Adrenal gland (tissue), 9 donors: ENCODE measurements at regions not wholly inside any gene's neighbourhood (a gene's known extent, or its start where the extent isn't known, plus 50 kb on each side); places are given as distances from the start of the nearest gene placed in this dataset.
A peak's percentile ranks its signal among the peaks of the same experiment; 100 is the strongest.

Experiments
- DNase-seq, 7 donors: peaks; one replicate each; pipeline ENCODE4 v3.0.0-alpha.2; 2019 to 2020
- H3K27ac ChIP-seq, 5 donors: fragments of 200-600 bp; sonication (generic) in 4 of 5; 1 replicate in 3 of 5; 2 replicates in 2 of 5; pipeline versions ENCODE4 v1.5.1 to v1.8.0; 2016 to 2020; ENCODE audit warnings: mild to moderate bottlenecking in 1 of 5
- H3K27me3 ChIP-seq: fragments of 200-600 bp; 2 replicates; pipeline ENCODE4 v1.8.0; 2021
- H3K36me3 ChIP-seq, 2 donors: fragments of 200-600 bp; replicated peaks in 1 of 2; 1 replicate in 1 of 2; 2 replicates in 1 of 2; pipeline versions ENCODE4 v1.5.1 to v1.8.0; 2018 to 2022
- H3K4me1 ChIP-seq, 2 donors: fragments of 200-600 bp; replicated peaks in 1 of 2; 1 replicate in 1 of 2; 2 replicates in 1 of 2; pipeline versions ENCODE4 v1.5.1 to v1.8.0; 2018 to 2021
- H3K4me3 ChIP-seq, 4 donors: fragments of 200-600 bp; sonication (generic) in 3 of 4; one replicate each; pipeline ENCODE4 v1.5.1; 2016 to 2018
- H3K9me3 ChIP-seq, 3 donors: fragments of 200-600 bp; sonication (generic) in 1 of 3; replicated peaks in 1 of 3; 1 replicate in 2 of 3; 2 replicates in 1 of 3; pipeline versions ENCODE4 v1.5.1 to v1.8.0; 2016 to 2021
- CTCF ChIP-seq, 6 experiments: fragments of 450-650 bp in 4 of 6; fragments of 200-600 bp in 2 of 6; sonication (generic) in 1 of 6; IDR thresholded peaks; 1 replicate in 5 of 6; 2 replicates in 1 of 6; pipeline versions ENCODE4 v1.5.1 to v1.8.0; 2016 to 2021; ENCODE audit warnings: antibody characterized with exemption in 6 of 6, mild to moderate bottlenecking in 2 of 6, moderate library complexity in 1 of 6
- POLR2A ChIP-seq, 2 donors: fragments of 450-650 bp; IDR thresholded peaks; one replicate each; pipeline ENCODE4 v1.6.1; 2017; ENCODE audit warnings: antibody characterized with exemption in 2 of 2, mild to moderate bottlenecking in 2 of 2, moderate library complexity in 1 of 2
- WGBS, 4 donors: extraction: QIAGEN DNeasy Blood & Tissue Kit in 2 of 4; methylation state at CpG; one replicate each; pipeline versions ENCODE4 v1.1.5 to v1.1.7; 2013 to 2017; 5-methylcytosine and 5-hydroxymethylcytosine counted together
- intact Hi-C, 2 donors: fragments of 100-400 bp; cut with DNase I; formaldehyde crosslinking; loops; one replicate each; pipeline versions ENCODE4 v1.14.1 to v1.15.0; 2022 to 2023
- donor health status: healthy with polysubstance abuse.
- donor health status: Bipolar disorder and iron deficiency.
- donor health status: DM: yes; HTN: yes; CAD: no.
- donor health status: DM: no; HTN: no; CAD: no.
- donor health status: DM: no; HTN: no; CAD: no.

- no peaks in the 10 kb centered on the region for H3K36me3 ChIP-seq
- H3K9me3 ChIP-seq: no peaks in the 10 kb centered on the region
- H3K27ac ChIP-seq: peak overlapping the region in 1 of 5 donors; percentile 42
- H3K4me1 ChIP-seq: no peaks in the 10 kb centered on the region
- intact Hi-C loops: no loop called here
- no peak for DNase-seq
- H3K4me3 ChIP-seq: no peak overlapping the region
- WGBS, 4 donors: 70 to 93% (median 89%) methylated on average over 2 of the region's 2 CpGs
- no peak for TF ChIP-seq CTCF (IDR thresholded peaks at IDR 0.05)
- no peaks in the 10 kb centered on the region for H3K27me3 ChIP-seq
Observed at GRCh38 chr17:77728474-77728795, 230.1 kb upstream of the TNRC6C start.

DNA sequence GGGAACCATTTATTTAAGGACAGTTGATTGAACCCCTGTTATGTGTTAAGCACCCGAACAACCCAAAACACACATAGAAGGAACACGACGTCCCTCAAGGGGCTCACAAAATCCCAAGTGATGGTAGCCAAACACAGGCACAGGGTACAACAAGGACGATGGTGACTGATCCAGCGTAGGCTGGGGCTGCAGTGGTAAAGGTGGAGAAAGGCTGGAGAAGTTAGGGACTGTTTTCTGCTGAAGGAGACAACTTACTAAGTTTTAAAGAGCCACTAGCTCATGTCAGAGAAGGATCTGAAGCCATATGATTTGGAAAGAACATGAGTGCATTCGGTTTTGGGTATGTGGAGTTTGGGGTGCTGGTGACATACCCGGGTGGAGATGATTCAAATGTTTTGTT, 229.6 kb upstream of the TNRC6C start:
- peak in 1 of 7 donors; percentile 9 for DNase-seq
- no peak overlapping the region for H3K27ac ChIP-seq

DNA sequence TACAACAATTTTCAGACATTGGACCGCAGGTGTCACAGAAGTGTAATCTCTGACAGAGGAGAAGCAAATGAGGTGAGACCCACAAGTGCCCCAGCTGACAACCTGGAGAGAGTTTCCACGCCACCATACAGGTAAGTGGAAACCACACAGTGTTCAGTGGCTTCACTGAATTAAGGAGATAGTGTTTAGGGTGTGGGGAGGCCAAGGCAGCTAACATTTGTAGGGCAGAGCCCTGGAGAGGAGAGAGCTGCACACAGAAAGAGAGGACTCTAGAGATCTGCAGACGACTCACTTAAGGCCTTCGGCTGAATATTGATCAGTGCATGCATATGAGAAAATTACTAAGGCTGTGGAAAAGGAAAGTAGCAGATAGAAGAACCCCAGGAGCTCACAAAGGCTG, 228.9 kb upstream of the TNRC6C start:
- intact Hi-C loops: no loop called here
- Histone ChIP-seq H3K27me3 (no peaks in the 10 kb centered on the region), H3K27ac (no peak overlapping the region), H3K36me3 (no peaks in the 10 kb centered on the region), H3K4me1 (peaks cover 0 to 8% of the 10 kb centered on the region in 2 donors), H3K9me3 (no peaks in the 10 kb centered on the region), H3K4me3 (no peak overlapping the region)
- no peak for TF ChIP-seq POLR2A (IDR thresholded peaks at IDR 0.05)
- no peak for TF ChIP-seq CTCF (IDR thresholded peaks at IDR 0.05)
- DNase-seq: peak in 1 of 7 donors; percentile 11
- WGBS, 4 donors: 83 to 90% (median 83%) methylated on average over 4 of the region's 4 CpGs

More for the DNA sequence above, 229.6 kb upstream of the TNRC6C start:
- H3K27me3 ChIP-seq: no peaks in the 10 kb centered on the region
- TF ChIP-seq POLR2A (IDR thresholded peaks at IDR 0.05) (no peak), CTCF (IDR thresholded peaks at IDR 0.05) (no peak)
- H3K4me1 ChIP-seq: peaks cover 0 to under 1% of the 10 kb centered on the region in 2 donors
- WGBS, 4 donors: 82 to 90% (median 84%) methylated on average over 7 of the region's 7 CpGs
- H3K36me3 ChIP-seq: no peaks in the 10 kb centered on the region
- intact Hi-C loops: no loop called here
- no peak overlapping the region for H3K4me3 ChIP-seq
- no peaks in the 10 kb centered on the region for H3K9me3 ChIP-seq

DNA sequence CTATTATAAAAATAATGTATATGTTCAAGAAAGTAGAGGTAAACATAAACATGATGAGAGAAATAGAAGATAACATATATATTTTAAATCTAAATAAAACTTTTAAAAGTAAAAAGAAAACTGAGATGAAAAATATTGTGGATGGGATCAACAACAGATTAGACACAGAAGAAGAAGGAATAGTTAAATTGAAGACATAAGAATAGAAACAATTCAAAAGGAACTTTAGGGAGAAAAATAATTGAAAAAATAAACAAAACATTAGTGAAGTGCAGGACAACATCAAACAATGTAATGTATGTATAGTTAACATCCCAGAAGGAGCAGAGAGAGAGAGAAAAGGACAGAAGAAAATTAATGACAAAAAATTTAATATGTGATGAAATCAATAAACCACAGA, 228.1 kb upstream of the TNRC6C start:
- H3K36me3 ChIP-seq: no peaks in the 10 kb centered on the region
- H3K27me3 ChIP-seq: no peaks in the 10 kb centered on the region
- no peaks in the 10 kb centered on the region for H3K9me3 ChIP-seq
- no peak overlapping the region for H3K27ac ChIP-seq
- peaks cover 0 to 16% of the 10 kb centered on the region in 2 donors for H3K4me1 ChIP-seq
- intact Hi-C loops: no loop called here
- H3K4me3 ChIP-seq: no peak overlapping the region
- no peak for DNase-seq
- TF ChIP-seq POLR2A (IDR thresholded peaks at IDR 0.05) (no peak), CTCF (IDR thresholded peaks at IDR 0.05) (no peak)
